GM21381 (cell line): ENCODE measurements at regions not wholly inside any gene's neighbourhood (a gene's known extent, or its start where the extent isn't known, plus 50 kb on each side); places are given as distances from the start of the nearest gene placed in this dataset.
"Not testable (repeated sequence)": the region's sequence is repeated elsewhere in the genome, so short reads cannot be mapped to it uniquely, and the experiment has no call there.

ENCODE experiments used
- ATAC-seq: cut with Tn5 transposase; IDR thresholded peaks from one replicate; pipeline ENCODE4 v1.9.1; 2021; ENCODE audit warnings: mild to moderate bottlenecking, moderate library complexity; ENCODE audit not compliant: unreplicated experiment

DNA sequence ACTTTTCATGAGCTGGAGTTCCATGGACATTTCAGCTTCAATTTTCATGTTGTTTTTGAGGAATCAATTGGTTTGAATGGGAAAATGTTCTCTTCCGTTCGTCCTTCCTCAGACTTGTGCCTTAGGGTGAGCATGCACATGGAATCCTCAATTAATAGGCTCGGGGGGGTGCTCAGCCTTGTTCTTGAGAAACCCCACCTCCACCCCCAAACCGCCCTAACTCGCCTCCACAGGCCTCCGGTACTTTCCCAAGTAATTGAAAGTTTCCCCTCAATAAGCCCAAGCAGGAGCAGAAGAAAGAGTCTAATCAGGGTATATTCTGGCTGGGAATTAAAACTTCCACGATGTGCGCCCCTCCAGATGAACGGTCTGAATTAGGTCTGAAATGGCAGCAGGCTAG is 945.2 kb downstream of the GRID1 start:
- ATAC-seq, result no peak

DNA sequence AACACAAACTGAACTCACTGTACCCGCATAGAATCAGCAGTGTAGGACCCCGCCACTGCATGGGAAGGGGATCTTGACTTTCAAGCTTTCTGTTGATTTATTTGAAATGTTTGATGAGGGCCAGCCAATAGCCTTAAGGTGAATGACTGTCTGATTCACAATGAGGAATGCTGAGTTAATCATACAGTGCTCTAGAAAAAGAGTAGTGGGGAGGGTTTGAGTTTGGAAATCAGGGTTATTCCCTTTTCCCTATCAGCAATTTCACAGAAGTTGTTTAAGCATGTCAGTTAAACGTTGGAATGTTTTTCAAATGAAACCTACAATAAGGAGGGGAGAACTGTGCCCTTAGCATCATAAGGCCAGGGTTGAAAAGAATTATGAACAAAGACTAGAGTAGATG is 937.5 kb downstream of the GRID1 start:
- ATAC-seq, result no peak

DNA sequence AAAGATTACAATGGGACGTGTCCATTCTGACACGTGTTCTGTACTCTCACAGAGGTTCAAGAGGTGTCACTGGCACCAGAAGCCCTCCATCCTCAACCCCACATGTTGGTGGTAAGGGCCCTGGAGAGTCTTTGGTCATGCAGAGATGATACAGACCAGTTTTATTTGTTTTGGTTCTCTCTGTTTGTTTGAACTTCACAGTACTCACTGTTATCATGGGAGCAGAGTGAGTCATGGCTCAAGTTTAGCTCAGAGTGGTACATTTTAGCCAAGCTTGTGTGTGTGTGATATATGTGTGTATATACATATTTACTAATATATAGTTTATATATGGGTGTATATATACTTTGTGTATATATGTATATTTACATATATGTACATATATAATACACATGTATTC is 935.6 kb downstream of the GRID1 start:
- ATAC-seq, result no peak

GRCh38 chr10:85433248-85433647 is 933.3 kb downstream of the GRID1 start:
- ATAC-seq, result no peak

GRCh38 chr10:85444868-85445267 is 921.7 kb downstream of the GRID1 start:
- ATAC-seq, result no peak

GRCh38 chr10:85445702-85446101 is 920.9 kb downstream of the GRID1 start:
- ATAC-seq, result no peak

DNA sequence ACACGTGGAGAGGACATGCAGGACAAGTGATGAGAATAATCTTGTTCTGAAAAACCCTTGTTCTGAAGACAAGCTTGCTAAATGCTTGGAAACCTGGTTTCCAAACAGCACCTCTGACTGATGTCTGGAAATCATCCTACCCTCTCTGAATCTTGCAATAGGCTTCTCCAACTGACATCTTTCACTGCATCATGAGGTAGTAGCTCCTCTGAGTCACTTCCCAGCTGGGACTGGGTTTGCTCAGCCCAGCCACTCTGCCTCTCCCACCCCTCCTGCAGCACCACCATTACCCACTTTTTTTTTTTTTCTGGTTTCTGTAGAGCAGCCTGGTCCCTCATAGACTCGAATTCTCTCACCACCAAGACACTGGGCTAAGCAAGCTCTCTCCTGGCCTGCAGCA is 919.8 kb downstream of the GRID1 start:
- no peak for ATAC-seq

- no peak for ATAC-seq
Observed at GRCh38 chr10:85447690-85448089, 918.9 kb downstream of the GRID1 start.

- ATAC-seq, result no peak
Observed at GRCh38 chr10:85448716-85449115, 917.9 kb downstream of the GRID1 start.

- ATAC-seq, result no peak
Observed at GRCh38 chr10:85454386-85454785, 912.2 kb downstream of the GRID1 start.

- no peak for ATAC-seq
Observed at GRCh38 chr10:85457191-85457590, 909.4 kb downstream of the GRID1 start.

DNA sequence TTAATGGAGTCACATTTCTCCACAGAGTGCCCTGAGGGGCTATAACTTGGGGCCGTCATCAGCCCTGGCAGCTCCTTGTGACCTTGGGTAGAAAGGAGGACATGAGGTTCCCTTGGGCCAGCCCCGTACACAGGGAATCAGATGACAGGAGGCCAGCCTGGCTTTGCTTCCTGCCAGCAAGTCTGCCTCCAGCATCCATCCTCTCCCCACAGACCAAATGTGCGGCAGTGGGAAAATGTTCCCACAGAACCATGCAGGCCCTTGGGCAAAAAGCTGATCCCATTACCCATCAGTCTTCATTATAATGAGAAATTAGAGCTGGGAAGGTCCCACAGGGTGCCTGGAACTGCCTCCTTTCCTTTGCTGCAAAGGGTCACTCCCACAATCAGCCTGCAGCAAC is 908.3 kb downstream of the GRID1 start:
- no peak for ATAC-seq

GRCh38 chr10:85459906-85460305 is 906.7 kb downstream of the GRID1 start:
- ATAC-seq, result no peak

DNA sequence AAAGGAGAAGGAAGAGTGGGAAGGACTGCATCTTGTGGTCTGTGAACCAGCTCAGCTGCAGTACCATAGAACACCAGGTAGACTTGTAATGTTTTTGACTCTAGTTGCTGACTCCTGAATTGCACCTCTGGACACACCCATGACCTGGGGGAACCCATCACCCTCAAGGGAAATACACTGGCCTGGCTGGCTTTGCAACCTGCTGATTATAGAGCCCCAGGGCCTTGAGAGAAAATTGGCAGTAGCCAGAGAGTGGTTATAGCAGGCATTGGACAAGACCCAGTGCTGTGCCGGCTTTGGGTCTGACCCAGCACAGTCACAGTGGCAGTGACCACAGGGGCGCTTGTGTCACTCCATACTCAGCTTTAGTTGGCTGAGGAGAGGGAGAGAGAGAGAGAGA is 902.3 kb downstream of the GRID1 start:
- no peak for ATAC-seq

GRCh38 chr10:85477979-85478378 is 888.6 kb downstream of the GRID1 start:
- no peak for ATAC-seq

GRCh38 chr10:85490431-85490830 is 876.2 kb downstream of the GRID1 start:
- ATAC-seq, result no peak

DNA sequence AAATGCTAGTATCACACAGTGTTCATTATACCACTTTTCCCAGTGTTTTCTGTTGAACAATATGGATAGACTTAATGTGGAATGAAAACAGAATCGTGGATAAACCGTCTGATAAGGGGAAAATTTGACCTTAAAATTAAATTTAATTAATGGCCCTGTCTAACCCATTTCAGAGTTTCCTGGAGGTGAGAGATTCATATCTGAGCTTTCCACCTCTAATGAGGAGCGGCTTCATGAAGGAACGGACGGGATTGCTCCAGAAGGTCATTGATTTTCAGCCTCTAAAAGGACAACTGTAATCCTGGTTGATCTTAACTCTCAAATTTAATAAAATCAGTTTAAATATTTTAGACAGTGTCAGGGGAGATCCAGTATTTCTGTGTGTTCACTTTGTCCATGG is 874.9 kb downstream of the GRID1 start:
- ATAC-seq, result no peak

DNA sequence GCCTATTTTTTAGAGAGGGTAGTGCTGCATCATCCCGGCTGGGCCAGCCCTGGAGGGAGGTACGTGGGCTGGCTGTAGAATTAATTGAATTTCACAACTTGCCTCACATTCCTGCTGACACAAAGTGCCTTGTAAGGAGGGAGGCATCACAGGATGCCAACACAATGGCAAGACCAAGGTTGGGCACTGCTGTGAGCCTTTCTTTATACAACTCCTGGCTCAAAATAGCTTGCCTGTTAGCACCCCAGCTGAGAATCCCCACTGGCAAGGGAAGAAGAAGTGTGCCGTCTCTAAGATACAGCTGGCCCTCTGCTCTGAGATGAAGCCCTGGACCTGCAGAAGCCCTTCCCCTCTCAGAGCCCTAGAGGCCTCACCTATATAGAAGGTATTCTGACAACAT is 873.9 kb downstream of the GRID1 start:
- no peak for ATAC-seq

DNA sequence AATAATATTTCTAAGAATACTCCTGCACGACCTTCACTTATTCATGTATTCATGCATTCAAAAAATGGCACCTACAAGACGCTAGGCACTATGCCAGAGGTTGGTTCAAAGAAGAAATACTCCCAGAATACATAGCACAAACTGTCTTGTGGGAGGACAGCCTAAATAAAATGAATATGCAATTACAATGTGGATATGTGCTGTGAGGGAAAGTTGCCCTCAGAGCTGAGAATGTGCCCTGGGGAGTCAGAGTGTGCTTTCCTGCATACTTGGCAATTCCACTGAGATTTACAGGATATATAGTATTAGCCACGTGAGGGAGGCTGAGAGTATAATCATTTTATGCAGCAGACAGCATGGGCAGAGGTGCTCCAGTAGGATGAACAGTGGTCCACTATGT is 872.9 kb downstream of the GRID1 start:
- ATAC-seq, result no peak

DNA sequence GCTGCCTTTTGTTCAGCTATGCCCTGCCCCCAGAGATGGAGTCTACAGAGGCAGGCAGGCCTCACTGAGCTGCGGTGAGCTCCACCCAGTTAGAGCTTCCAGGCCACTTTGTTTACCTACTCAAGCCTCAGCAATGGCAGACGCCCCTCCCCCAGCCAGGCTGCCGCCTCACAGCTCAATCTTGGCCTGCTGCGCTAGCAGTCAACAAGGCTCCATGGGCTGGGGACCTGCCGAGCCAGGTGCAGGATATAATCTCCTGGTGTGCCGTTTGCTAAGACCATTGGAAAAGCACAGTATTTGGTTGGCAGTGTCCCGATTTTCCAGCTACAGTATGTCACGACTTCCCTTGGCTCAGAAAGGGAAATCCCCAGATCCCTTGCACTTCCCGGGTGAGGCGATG is 862.0 kb downstream of the GRID1 start:
- not testable (repeated sequence) for ATAC-seq

DNA sequence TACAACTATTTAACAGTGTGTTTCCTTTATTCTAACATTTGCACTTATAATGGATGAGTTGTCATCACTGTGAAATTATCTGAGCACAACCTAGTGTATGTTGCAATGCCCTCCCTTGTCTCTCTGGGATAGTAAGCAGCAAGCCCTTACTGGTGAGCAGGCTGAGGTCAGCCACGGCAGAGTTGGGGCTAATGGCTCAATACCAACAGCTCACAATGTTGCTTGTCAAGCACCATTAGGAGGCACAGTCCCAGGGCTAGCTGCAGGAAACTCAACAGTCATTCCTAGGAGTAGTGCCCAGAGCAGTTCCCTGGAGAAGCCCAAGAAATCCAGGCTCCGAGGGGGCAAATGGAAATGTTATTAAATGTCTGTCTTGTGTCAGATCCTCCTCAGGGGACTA is 858.4 kb downstream of the GRID1 start:
- no peak for ATAC-seq

DNA sequence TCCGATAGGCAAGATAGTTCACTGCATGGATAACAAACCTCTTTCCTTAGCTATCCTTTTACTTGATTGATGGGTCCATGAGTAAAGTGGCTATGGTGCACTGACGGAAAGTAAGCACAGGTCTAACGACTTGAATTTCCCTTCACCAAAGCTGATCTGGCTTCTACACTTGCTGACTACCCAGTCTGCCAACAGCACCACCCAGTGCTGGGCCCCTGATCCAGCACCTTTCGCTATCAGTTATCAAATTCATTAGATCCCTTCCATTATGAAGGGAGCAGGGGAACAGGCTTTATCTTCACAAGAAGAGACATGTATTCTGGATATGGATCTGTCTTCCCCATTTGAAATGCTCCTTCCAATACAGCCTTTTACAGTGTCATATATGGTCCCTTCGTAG is 855.9 kb downstream of the GRID1 start:
- no peak for ATAC-seq

DNA sequence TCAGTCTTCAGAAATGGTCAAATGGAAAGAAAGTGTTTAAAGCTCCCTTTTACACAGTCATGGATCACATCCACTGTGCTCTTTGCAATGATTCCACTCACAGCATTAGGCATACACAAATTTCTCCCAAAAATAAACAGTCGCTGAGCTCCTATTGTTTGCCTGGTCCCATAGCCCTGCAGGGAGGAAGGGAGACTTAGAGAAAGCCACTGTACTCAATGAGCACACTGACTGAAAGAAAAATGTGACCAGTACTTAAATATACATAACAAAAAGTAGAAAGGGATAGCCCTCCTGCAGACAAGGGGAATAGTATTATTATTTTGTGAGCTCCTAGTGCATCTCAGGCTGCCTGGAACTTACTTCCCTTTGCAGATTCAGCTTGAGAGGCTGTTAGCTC is 853.2 kb downstream of the GRID1 start:
- ATAC-seq, result no peak

- ATAC-seq, result no peak
Observed at GRCh38 chr10:85515316-85515715, 851.3 kb downstream of the GRID1 start.
